GM10266 (cell line): ENCODE measurements at regions not wholly inside any gene's neighbourhood (a gene's known extent, or its start where the extent isn't known, plus 50 kb on each side); places are given as distances from the start of the nearest gene placed in this dataset.

Experiments used
- DNase-seq: peaks from one replicate; pipeline ENCODE4 v3.0.0; 2012; ENCODE audit errors: extremely low spot score
- CTCF ChIP-seq: IDR thresholded peaks from 2 replicates; pipeline ENCODE4 v1.5.1; 2012; ENCODE audit warnings: mild to moderate bottlenecking, low read depth; ENCODE audit not compliant: control insufficient read depth, insufficient read depth; ENCODE audit errors: missing control alignments

- no peak for DNase-seq
- no peak for TF ChIP-seq CTCF
Observed at GRCh38 chr13:91132786-91133185, 214.7 kb upstream of the MIR17HG start.

- peak; percentile 83 for TF ChIP-seq CTCF
- peak; percentile 17 for DNase-seq
Observed at GRCh38 chr13:91133941-91134802, 213.3 kb upstream of the MIR17HG start.

GRCh38 chr13:91134803-91135184 is 212.7 kb upstream of the MIR17HG start:
- DNase-seq: no peak

GRCh38 chr13:91135376-91135775 is 212.1 kb upstream of the MIR17HG start:
- DNase-seq: no peak
- TF ChIP-seq CTCF: no peak

More at GRCh38 chr13:91134803-91135184, 212.7 kb upstream of the MIR17HG start:
- no peak for TF ChIP-seq CTCF

- no peak for TF ChIP-seq CTCF
- no peak for DNase-seq
Observed at GRCh38 chr13:91135968-91136367, 211.5 kb upstream of the MIR17HG start.

- no peak for TF ChIP-seq CTCF
- DNase-seq: no peak
Observed at GRCh38 chr13:91136806-91137205, 210.7 kb upstream of the MIR17HG start.

- DNase-seq: no peak
- TF ChIP-seq CTCF: no peak
Observed at GRCh38 chr13:91139232-91139631, 208.3 kb upstream of the MIR17HG start.
